ENCODE measurements at regions not wholly inside any gene's neighbourhood (a gene's known extent, or its start where the extent isn't known, plus 50 kb on each side); places are given as distances from the start of the nearest gene placed in this dataset.
A peak's percentile ranks its signal among the peaks of the same experiment; 100 is the strongest.

DNA sequence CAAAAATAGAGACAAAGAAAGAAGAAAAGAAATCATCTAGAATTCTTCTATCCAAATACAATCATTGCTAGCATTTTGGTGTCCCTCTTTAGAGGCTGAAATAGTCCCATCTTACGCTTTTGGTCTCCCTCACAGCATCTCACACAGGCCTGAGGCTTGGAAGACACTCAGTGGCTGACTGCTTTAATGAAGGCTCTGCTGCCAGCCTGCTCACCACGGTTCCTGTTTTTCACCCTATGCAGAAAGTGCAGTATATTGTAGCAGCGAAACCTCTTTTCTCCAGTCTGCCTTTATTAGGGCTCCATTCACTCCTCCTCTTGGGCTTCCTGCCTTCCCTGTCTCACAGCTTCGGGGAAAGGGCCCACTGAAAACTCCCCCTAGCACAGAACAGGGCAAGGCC is 102.2 kb downstream of the JCAD start:
- no peak for FAIRE-seq
- no peaks in the 10 kb centered on the region for H3K36me3 ChIP-seq (ENCODE audit: control insufficient read depth, insufficient read depth, low read length)
- no peak for DNase-seq (ENCODE audit: low read depth)
- TF ChIP-seq, protein P1, sequence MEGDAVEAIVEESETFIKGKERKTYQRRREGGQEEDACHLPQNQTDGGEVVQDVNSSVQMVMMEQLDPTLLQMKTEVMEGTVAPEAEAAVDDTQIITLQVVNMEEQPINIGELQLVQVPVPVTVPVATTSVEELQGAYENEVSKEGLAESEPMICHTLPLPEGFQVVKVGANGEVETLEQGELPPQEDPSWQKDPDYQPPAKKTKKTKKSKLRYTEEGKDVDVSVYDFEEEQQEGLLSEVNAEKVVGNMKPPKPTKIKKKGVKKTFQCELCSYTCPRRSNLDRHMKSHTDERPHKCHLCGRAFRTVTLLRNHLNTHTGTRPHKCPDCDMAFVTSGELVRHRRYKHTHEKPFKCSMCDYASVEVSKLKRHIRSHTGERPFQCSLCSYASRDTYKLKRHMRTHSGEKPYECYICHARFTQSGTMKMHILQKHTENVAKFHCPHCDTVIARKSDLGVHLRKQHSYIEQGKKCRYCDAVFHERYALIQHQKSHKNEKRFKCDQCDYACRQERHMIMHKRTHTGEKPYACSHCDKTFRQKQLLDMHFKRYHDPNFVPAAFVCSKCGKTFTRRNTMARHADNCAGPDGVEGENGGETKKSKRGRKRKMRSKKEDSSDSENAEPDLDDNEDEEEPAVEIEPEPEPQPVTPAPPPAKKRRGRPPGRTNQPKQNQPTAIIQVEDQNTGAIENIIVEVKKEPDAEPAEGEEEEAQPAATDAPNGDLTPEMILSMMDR (IDR thresholded peaks at IDR 0.05; ENCODE audit: insufficient read depth, low read length, severe bottlenecking): no peak
- no peak overlapping the region for H3K4me3 ChIP-seq (ENCODE audit: low read depth, low read length)
- no peaks in the 10 kb centered on the region for H3K27me3 ChIP-seq (ENCODE audit: control insufficient read depth, insufficient read depth, low read length)

DNA sequence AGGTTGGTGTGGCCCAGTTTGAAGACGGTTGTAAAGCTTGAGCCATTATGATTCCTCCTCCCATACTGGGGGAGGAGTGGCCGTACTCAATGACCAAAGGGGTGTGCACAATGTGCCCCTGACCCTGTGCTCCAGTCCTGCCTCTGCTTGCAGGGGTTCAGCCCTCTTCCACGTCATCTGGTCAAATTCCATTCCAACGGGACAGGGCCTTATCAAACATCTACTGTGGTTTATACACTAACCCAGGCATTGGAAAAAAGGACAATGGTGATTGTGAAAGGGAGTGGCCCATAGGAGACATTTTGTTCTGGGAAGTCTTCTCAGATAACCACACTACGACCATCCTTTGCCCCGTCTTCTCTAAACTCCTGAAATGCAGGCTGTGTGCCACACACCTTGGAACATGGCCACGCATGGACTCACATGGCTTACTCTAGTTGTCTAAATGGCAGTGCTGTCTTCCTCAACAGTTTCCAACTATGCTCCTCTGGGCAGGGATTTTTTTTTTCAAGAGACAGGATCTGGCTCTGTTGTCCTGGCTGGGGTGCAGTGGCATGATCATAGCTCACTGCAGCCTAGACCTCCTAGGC is 103.0 kb downstream of the JCAD start:
- no peak overlapping the region for H3K4me3 ChIP-seq (ENCODE audit: low read depth, low read length)
- TF ChIP-seq, protein P1 (IDR thresholded peaks at IDR 0.05; ENCODE audit: insufficient read depth, low read length, severe bottlenecking): no peak
- FAIRE-seq: no peak
- no peak for DNase-seq (ENCODE audit: low read depth)
- H3K27me3 ChIP-seq (ENCODE audit: control insufficient read depth, insufficient read depth, low read length): no peaks in the 10 kb centered on the region
- no peaks in the 10 kb centered on the region for H3K36me3 ChIP-seq (ENCODE audit: control insufficient read depth, insufficient read depth, low read length)

DNA sequence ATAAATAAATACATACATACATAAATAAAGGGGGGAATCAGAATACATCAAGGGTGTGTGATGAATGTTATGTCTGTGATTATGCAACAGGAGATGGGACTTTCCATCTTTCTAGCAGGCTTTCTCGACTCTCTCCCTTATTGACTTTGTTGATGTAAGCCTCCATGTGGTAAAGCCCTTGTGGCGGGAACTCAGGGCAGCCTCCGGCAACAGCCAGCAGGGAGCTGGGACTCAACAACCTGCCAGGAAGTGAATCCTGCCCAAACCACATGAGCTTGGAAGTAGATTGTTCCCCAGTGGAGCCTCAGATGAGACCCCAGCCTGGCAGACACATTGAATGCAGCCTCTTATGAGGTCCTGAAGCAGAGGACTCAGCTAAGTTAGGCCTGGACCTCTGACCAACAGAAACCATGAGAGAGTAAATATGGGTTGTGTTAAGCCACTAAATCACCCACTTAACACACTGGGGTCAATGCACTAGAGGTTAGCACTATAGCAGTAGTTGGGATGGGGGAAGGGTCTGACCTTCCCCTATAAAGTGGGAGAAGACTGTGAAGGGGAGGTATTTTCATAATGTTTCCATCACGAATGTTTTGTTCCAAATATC is 104.0 kb downstream of the JCAD start:
- DNase-seq (ENCODE audit: low read depth) (peak; percentile 76), FAIRE-seq (no peak)
- Histone ChIP-seq H3K4me3 (ENCODE audit: low read depth, low read length) (no peak overlapping the region), H3K27me3 (ENCODE audit: control insufficient read depth, insufficient read depth, low read length) (no peaks in the 10 kb centered on the region), H3K36me3 (ENCODE audit: control insufficient read depth, insufficient read depth, low read length) (no peaks in the 10 kb centered on the region)
- TF ChIP-seq, protein P1 (IDR thresholded peaks at IDR 0.05; ENCODE audit: insufficient read depth, low read length, severe bottlenecking): no peak

DNA sequence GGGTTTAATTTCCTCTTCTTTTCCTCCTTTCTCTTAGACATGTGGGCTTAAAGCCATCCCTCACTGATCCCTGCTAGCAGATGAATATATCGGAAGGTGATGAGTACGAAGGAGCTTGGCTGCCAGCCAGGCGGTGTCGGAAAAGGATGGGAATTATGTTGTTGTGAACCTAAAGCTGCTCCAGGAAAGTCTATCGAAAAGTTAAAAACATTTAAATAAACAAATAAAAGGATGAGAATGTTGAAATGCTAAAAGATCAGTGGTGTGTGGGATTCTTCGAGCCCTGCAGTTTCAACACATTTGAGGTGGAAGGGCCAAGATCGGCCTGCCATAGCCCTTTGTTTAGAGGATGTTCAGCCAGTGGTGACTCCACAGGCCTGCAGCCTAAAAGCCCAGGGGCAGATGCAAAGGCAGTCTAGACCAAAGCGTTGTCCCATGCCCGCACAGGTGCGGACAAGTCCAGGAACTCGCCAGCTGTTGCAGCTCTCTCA is 107.9 kb downstream of the JCAD start:
- DNase-seq (ENCODE audit: low read depth): peak; percentile 96

DNA sequence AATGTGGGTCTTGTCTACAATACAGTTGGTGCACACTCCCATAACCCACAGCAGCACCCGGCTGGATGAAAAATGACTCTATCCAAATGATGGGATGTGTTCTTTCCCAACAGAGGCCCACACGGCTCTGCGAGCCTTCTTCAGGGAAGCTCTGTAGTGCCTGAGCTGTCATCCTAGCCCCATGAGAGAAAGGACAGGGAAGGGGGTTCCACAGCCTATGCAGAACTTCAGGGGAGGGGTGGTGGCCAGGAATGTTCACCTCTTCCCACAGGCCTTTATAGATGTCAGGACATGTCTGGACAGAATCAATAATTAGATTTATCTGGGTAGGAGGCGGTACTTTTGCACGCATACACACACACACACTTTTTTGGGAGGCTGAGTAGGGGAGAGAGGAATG is 109.0 kb downstream of the JCAD start:
- FAIRE-seq (no peak), DNase-seq (ENCODE audit: low read depth) (peak; percentile 63)
- H3K36me3 ChIP-seq (ENCODE audit: control insufficient read depth, insufficient read depth, low read length): no peaks in the 10 kb centered on the region
- TF ChIP-seq, protein P1 (IDR thresholded peaks at IDR 0.05; ENCODE audit: insufficient read depth, low read length, severe bottlenecking): no peak
- no peaks in the 10 kb centered on the region for H3K27me3 ChIP-seq (ENCODE audit: control insufficient read depth, insufficient read depth, low read length)
- H3K4me3 ChIP-seq (ENCODE audit: low read depth, low read length): no peak overlapping the region

More for the DNA sequence above, 107.9 kb downstream of the JCAD start:
- TF ChIP-seq, protein P1 (IDR thresholded peaks at IDR 0.05; ENCODE audit: insufficient read depth, low read length, severe bottlenecking): no peak
- no peak overlapping the region for H3K4me3 ChIP-seq (ENCODE audit: low read depth, low read length)
- no peaks in the 10 kb centered on the region for H3K27me3 ChIP-seq (ENCODE audit: control insufficient read depth, insufficient read depth, low read length)
- FAIRE-seq: peak; percentile 88
- H3K36me3 ChIP-seq (ENCODE audit: control insufficient read depth, insufficient read depth, low read length): no peaks in the 10 kb centered on the region
